GM19239 (cell line): ENCODE measurements at regions not wholly inside any gene's neighbourhood (a gene's known extent, or its start where the extent isn't known, plus 50 kb on each side); places are given as distances from the start of the nearest gene placed in this dataset.
"Not testable (repeated sequence)": the region's sequence is repeated elsewhere in the genome, so short reads cannot be mapped to it uniquely, and the experiment has no call there.

ENCODE experiments used
- DNase-seq: peaks from one replicate; pipeline ENCODE4 v3.0.0; 2011; ENCODE audit warnings: low spot score; ENCODE audit not compliant: insufficient read length
- FAIRE-seq: peaks from 2 replicates; lab custom pipeline; 2011; peaks lifted over from hg19 to GRCh38; lab: Jason Lieb, UNC

GRCh38 chr22:26839216-26839615, 181.8 kb downstream of the MIAT start:
- DNase-seq (no peak), FAIRE-seq (no peak)

- FAIRE-seq, DNase-seq: not testable (repeated sequence)
These were observed 183.4 kb downstream of the MIAT start for GRCh38 chr22:26840770-26841169.

GRCh38 chr22:26842103-26842502, 184.7 kb downstream of the MIAT start:
- no peak for FAIRE-seq
- no peak for DNase-seq

GRCh38 chr22:26845021-26845743, 187.8 kb downstream of the MIAT start:
- DNase-seq (no peak), FAIRE-seq (no peak)

- no peak for FAIRE-seq
These were observed 188.7 kb downstream of the MIAT start for GRCh38 chr22:26846076-26846475.

GRCh38 chr22:26846645-26847044, 189.3 kb downstream of the MIAT start:
- FAIRE-seq (no peak), DNase-seq (no peak)

More at GRCh38 chr22:26846076-26846475, 188.7 kb downstream of the MIAT start:
- DNase-seq: no peak

GRCh38 chr22:26847046-26847445, 189.7 kb downstream of the MIAT start:
- no peak for FAIRE-seq
- DNase-seq: no peak

- no peak for FAIRE-seq
These were observed 190.4 kb downstream of the MIAT start for GRCh38 chr22:26847816-26848215.

GRCh38 chr22:26848244-26848920, 191.0 kb downstream of the MIAT start:
- DNase-seq (no peak), FAIRE-seq (no peak)

More at GRCh38 chr22:26847816-26848215, 190.4 kb downstream of the MIAT start:
- DNase-seq: no peak

GRCh38 chr22:26849575-26849974, 192.2 kb downstream of the MIAT start:
- FAIRE-seq: no peak
- DNase-seq: no peak

- FAIRE-seq: no peak
- no peak for DNase-seq
These were observed 193.7 kb downstream of the MIAT start for GRCh38 chr22:26851125-26851524.

GRCh38 chr22:26852176-26852575, 194.8 kb downstream of the MIAT start:
- FAIRE-seq: no peak
- DNase-seq: no peak

GRCh38 chr22:26853071-26853470, 195.7 kb downstream of the MIAT start:
- FAIRE-seq (no peak), DNase-seq (no peak)

GRCh38 chr22:26853495-26853894, 196.1 kb downstream of the MIAT start:
- no peak for DNase-seq
- no peak for FAIRE-seq

- FAIRE-seq (no peak), DNase-seq (no peak)
These were observed 199.8 kb downstream of the MIAT start for GRCh38 chr22:26857169-26857568.

- DNase-seq (no peak), FAIRE-seq (no peak)
These were observed 202.9 kb downstream of the MIAT start for GRCh38 chr22:26860301-26860700.

- DNase-seq (no peak), FAIRE-seq (no peak)
These were observed 207.6 kb downstream of the MIAT start for GRCh38 chr22:26865021-26865420.

- no peak for FAIRE-seq
- no peak for DNase-seq
These were observed 226.0 kb downstream of the MIAT start for GRCh38 chr22:26883393-26883792.

GRCh38 chr22:26884921-26885320, 227.5 kb downstream of the MIAT start:
- FAIRE-seq: no peak
- no peak for DNase-seq

GRCh38 chr22:26885441-26886261, 228.3 kb downstream of the MIAT start:
- no peak for FAIRE-seq

GRCh38 chr22:26887456-26887855, 230.1 kb downstream of the MIAT start:
- DNase-seq: no peak
- no peak for FAIRE-seq

More at GRCh38 chr22:26885441-26886261, 228.3 kb downstream of the MIAT start:
- no peak for DNase-seq
